Uterus (tissue), 3 donors: ENCODE measurements at regions not wholly inside any gene's neighbourhood (a gene's known extent, or its start where the extent isn't known, plus 50 kb on each side); places are given as distances from the start of the nearest gene placed in this dataset.

Experiments
- DNase-seq, 2 donors: peaks; one replicate each; pipeline ENCODE4 v3.0.0-alpha.2; 2019 to 2020
- H3K27ac ChIP-seq, 2 donors: fragments of 200-600 bp; sonication (generic); 1 replicate in 1 of 2; 2 replicates in 1 of 2; pipeline ENCODE4 v1.5.1; 2016 to 2018
- H3K27me3 ChIP-seq, 2 donors: fragments of 200-600 bp; sonication (generic); one replicate each; pipeline ENCODE4 v1.5.1; 2018 to 2019; ENCODE audit warnings: control low read depth in 1 of 2
- H3K36me3 ChIP-seq, 2 donors: fragments of 200-600 bp; sonication (generic); one replicate each; pipeline ENCODE4 v1.5.1; 2019; ENCODE audit warnings: control low read depth in 1 of 2
- H3K4me1 ChIP-seq, 2 donors: fragments of 200-600 bp; sonication (generic); one replicate each; pipeline ENCODE4 v1.5.1; 2018 to 2019; ENCODE audit warnings: control low read depth in 1 of 2
- H3K4me3 ChIP-seq, 2 donors: fragments of 200-600 bp; sonication (generic); 1 replicate in 1 of 2; 2 replicates in 1 of 2; pipeline ENCODE4 v1.5.1; 2018 to 2019; ENCODE audit warnings: mild to moderate bottlenecking in 1 of 2
- H3K9me3 ChIP-seq, 2 donors: fragments of 200-600 bp; sonication (generic); one replicate each; pipeline ENCODE4 v1.5.1; 2019; ENCODE audit warnings: control low read depth in 1 of 2
- CTCF ChIP-seq, 4 experiments: fragments of 200-600 bp in 2 of 4; fragments of 450-650 bp in 2 of 4; sonication (generic) in 2 of 4; IDR thresholded peaks; one replicate each; pipeline ENCODE4 v1.5.1; 2016 to 2019; ENCODE audit warnings: antibody characterized with exemption in 4 of 4, mild to moderate bottlenecking in 2 of 4, moderate library complexity in 1 of 4
- POLR2A ChIP-seq, 2 donors: fragments of 450-650 bp; IDR thresholded peaks; one replicate each; pipeline ENCODE4 v1.6.1; 2016; ENCODE audit warnings: antibody characterized with exemption in 2 of 2, mild to moderate bottlenecking in 1 of 2, moderate library complexity in 1 of 2
- intact Hi-C: fragments of 100-400 bp; cut with DNase I; formaldehyde crosslinking; loops from one replicate; pipeline ENCODE4 v1.15.1; 2023; ENCODE audit warnings: low total_unique reads
- donor health status: DM: yes; HTN: yes; CAD: no.

DNA sequence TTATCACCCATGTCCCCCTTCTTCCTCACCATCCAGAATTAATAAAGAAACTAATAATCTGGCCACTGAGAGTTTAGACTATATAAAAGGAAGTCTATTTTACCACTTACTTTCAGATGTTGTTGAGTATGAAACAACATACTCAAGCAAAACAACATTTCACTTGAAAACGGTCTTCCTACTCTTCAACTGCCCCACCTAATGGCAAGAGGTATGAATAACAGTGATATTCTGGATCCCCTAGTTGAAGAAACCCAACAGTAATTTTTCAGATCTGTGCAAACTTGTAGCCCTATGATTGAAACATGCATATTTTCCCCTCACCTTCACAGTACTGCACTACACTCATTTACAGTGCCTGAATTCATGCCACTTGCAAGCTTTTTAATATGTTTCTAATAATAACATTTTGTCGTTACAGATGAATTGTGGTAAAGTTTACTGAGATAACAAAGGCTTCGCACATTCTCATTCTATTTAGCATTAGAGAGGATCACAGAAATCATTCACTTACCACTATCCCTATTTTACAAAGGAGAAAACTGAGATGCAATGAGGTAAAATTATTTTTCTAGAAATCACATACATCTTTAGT is 267.9 kb upstream of the PDE4D start:
- Histone ChIP-seq H3K9me3 (no peaks in the 10 kb centered on the region), H3K27me3 (no peaks in the 10 kb centered on the region), H3K27ac (no peak overlapping the region), H3K4me3 (no peak overlapping the region), H3K36me3 (no peaks in the 10 kb centered on the region), H3K4me1 (no peaks in the 10 kb centered on the region)
- intact Hi-C loops, result no loop called here
- TF ChIP-seq CTCF (IDR thresholded peaks at IDR 0.05) (no peak), POLR2A (IDR thresholded peaks at IDR 0.05) (no peak)
- DNase-seq, result no peak

DNA sequence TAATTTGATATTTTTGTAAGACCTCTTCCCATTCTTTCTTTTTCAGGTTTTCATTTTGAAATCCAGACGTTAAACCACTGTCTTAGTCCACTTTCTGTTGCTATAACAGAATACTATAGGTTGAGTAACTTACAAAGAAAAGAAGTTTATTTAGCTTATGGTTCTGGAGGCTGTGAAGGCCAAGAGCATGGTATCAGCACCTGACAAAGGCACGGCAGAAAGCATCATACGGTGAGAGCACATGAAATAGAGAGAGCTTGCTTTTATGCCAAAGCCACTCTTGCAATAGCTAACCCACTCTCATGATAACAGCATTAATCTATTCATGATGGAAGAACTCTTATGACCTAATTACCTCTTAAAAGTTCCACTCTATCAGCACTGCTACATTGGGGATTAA is 255.6 kb upstream of the PDE4D start:
- Histone ChIP-seq H3K27ac (no peak overlapping the region), H3K36me3 (no peaks in the 10 kb centered on the region), H3K27me3 (no peaks in the 10 kb centered on the region), H3K9me3 (peaks cover 0 to 3% of the 10 kb centered on the region in 2 donors), H3K4me1 (no peaks in the 10 kb centered on the region), H3K4me3 (no peak overlapping the region)
- DNase-seq, result no peak
- TF ChIP-seq CTCF (IDR thresholded peaks at IDR 0.05), result no peak
- no peak for TF ChIP-seq POLR2A (IDR thresholded peaks at IDR 0.05)
- intact Hi-C loops, result no loop called here

GRCh38 chr5:60148366-60148765 is 254.8 kb upstream of the PDE4D start:
- no peak overlapping the region for H3K4me3 ChIP-seq
- no peak for TF ChIP-seq POLR2A (IDR thresholded peaks at IDR 0.05)
- TF ChIP-seq CTCF (IDR thresholded peaks at IDR 0.05), result no peak
- no peak overlapping the region for H3K27ac ChIP-seq
- no peaks in the 10 kb centered on the region for H3K4me1 ChIP-seq
- no peaks in the 10 kb centered on the region for H3K27me3 ChIP-seq
- no peaks in the 10 kb centered on the region for H3K36me3 ChIP-seq
- H3K9me3 ChIP-seq, result peaks cover 0 to 3% of the 10 kb centered on the region in 2 donors
- no peak for DNase-seq
- intact Hi-C loops, result no loop called here

DNA sequence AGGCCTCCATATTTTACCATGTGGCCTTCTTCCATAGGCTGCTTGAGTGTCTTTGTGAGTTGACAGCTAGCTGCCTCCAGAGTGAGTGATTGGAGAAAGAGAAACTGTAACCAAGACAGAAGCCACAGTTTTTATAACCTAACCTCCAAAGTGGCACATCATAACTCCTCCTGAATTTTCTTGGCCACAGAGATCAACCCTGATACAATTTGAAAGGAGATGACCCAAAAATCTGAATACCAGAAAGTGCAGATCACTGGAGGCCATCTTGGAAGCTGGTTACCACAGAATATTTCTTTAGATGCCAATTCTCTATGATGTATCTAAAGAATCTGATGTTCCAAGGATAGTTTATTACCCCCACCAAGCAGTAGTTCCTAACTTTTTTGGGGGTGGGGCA is 254.3 kb upstream of the PDE4D start:
- TF ChIP-seq CTCF (IDR thresholded peaks at IDR 0.05) (no peak), POLR2A (IDR thresholded peaks at IDR 0.05) (no peak)
- H3K4me1 ChIP-seq, result no peaks in the 10 kb centered on the region
- no peaks in the 10 kb centered on the region for H3K27me3 ChIP-seq
- H3K27ac ChIP-seq, result no peak overlapping the region
- peaks cover 0 to 3% of the 10 kb centered on the region in 2 donors for H3K9me3 ChIP-seq
- H3K4me3 ChIP-seq, result no peak overlapping the region
- DNase-seq, result no peak
- H3K36me3 ChIP-seq, result no peaks in the 10 kb centered on the region
- intact Hi-C loops, result no loop called here

- H3K27me3 ChIP-seq, result no peaks in the 10 kb centered on the region
- no peaks in the 10 kb centered on the region for H3K9me3 ChIP-seq
- H3K36me3 ChIP-seq, result no peaks in the 10 kb centered on the region
- H3K27ac ChIP-seq, result no peak overlapping the region
- intact Hi-C loops, result no loop called here
- no peak overlapping the region for H3K4me3 ChIP-seq
- no peaks in the 10 kb centered on the region for H3K4me1 ChIP-seq
- no peak for DNase-seq
- no peak for TF ChIP-seq POLR2A (IDR thresholded peaks at IDR 0.05)
- TF ChIP-seq CTCF (IDR thresholded peaks at IDR 0.05), result no peak
These were observed 250.5 kb upstream of the PDE4D start for GRCh38 chr5:60143942-60144549.
